GM23338 (cell line): ENCODE measurements at regions not wholly inside any gene's neighbourhood (a gene's known extent, or its start where the extent isn't known, plus 50 kb on each side); places are given as distances from the start of the nearest gene placed in this dataset.

Experiments
- ATAC-seq: fragments of 200-7000 bp; cut with Tn5 transposase; 3 replicates; pipeline ENCODE4 v1.9.1; 2020
- DNase-seq: peaks from one replicate; pipeline ENCODE4 v3.0.0-alpha.2; 2015; ENCODE audit warnings: low spot score
- H2AFZ ChIP-seq: fragments of 200-600 bp; sonication (generic); 2 replicates; pipeline ENCODE4 v1.8.0; 2016; ENCODE audit warnings: antibody characterized with exemption, mild to moderate bottlenecking, moderate library complexity
- H3F3A ChIP-seq: fragments of 200-600 bp; sonication (generic); replicated peaks from 2 replicates; pipeline ENCODE4 v1.8.0; 2017; ENCODE audit warnings: antibody characterized with exemption, mixed run types, low read depth
- H3K27ac ChIP-seq: fragments of 200-600 bp; sonication (generic); 2 replicates; pipeline ENCODE4 v1.6.1; 2016; ENCODE audit warnings: low read depth
- H3K27me3 ChIP-seq: fragments of 200-600 bp; sonication (generic); 2 replicates; pipeline ENCODE4 v1.8.0; 2016; ENCODE audit warnings: mild to moderate bottlenecking, mixed run types, moderate library complexity; ENCODE audit not compliant: insufficient read depth
- H3K36me3 ChIP-seq: fragments of 200-600 bp; sonication (generic); 2 replicates; pipeline ENCODE4 v1.8.0; 2016; ENCODE audit warnings: mild to moderate bottlenecking; ENCODE audit not compliant: insufficient read depth
- H3K4me1 ChIP-seq: fragments of 200-600 bp; sonication (generic); 2 replicates; pipeline ENCODE4 v1.8.0; 2016; ENCODE audit warnings: mild to moderate bottlenecking, moderate library complexity; ENCODE audit not compliant: insufficient read depth
- H3K4me2 ChIP-seq: fragments of 200-600 bp; sonication (generic); 2 replicates; pipeline ENCODE4 v1.7.1; 2017; ENCODE audit warnings: mixed run types
- H3K4me3 ChIP-seq: fragments of 200-600 bp; sonication (generic); 2 replicates; pipeline ENCODE4 v1.6.1; 2016; ENCODE audit warnings: mixed run types
- H3K79me2 ChIP-seq: fragments of 200-600 bp; sonication (generic); replicated peaks from 2 replicates; pipeline ENCODE4 v1.8.0; 2017; ENCODE audit warnings: mild to moderate bottlenecking; ENCODE audit not compliant: insufficient read depth
- H3K9me2 ChIP-seq: fragments of 200-600 bp; sonication (generic); 2 replicates; pipeline ENCODE4 v1.8.0; 2017; ENCODE audit not compliant: insufficient read depth
- H4K20me1 ChIP-seq: fragments of 200-600 bp; sonication (generic); replicated peaks from 2 replicates; pipeline ENCODE4 v1.8.0; 2017; ENCODE audit warnings: mild to moderate bottlenecking; ENCODE audit not compliant: insufficient read depth
- H3K27ac Mint-ChIP-seq: 2 replicates; pipeline ENCODE4 v1.8.0; 2020; ENCODE audit warnings: inconsistent platforms, mild to moderate bottlenecking, moderate library complexity, mixed read lengths
- H3K27me3 Mint-ChIP-seq: 3 replicates; pipeline ENCODE4 v1.8.0; 2022; ENCODE audit warnings: low read depth, mild to moderate bottlenecking, moderate library complexity, mixed read lengths, inconsistent platforms; ENCODE audit not compliant: insufficient read depth, poor library complexity
- H3K36me3 Mint-ChIP-seq: 3 replicates; pipeline ENCODE4 v1.8.0; 2021; ENCODE audit warnings: low read depth, mild to moderate bottlenecking, inconsistent platforms, moderate library complexity, mixed read lengths
- H3K4me1 Mint-ChIP-seq: 3 replicates; pipeline ENCODE4 v1.8.0; 2020; ENCODE audit warnings: mild to moderate bottlenecking, inconsistent platforms, mixed read lengths
- H3K4me3 Mint-ChIP-seq: 3 replicates; pipeline ENCODE4 v1.8.0; 2021; ENCODE audit warnings: moderate library complexity, mild to moderate bottlenecking, inconsistent platforms, mixed read lengths
- H3K9me3 Mint-ChIP-seq: 3 replicates; pipeline ENCODE4 v1.8.0; 2020; ENCODE audit warnings: moderate library complexity, mild to moderate bottlenecking, inconsistent platforms, mixed read lengths
- CREB1 ChIP-seq: fragments of 250-450 bp; sonication (Bioruptor Pico); IDR thresholded peaks from 2 replicates; pipeline ENCODE4 v1.5.0; 2020; ENCODE audit warnings: low read depth, mild to moderate bottlenecking, moderate library complexity
- EZH2 ChIP-seq: fragments of 200-600 bp; sonication (generic); IDR thresholded peaks from one replicate; pipeline ENCODE4 v1.8.0; 2017; ENCODE audit warnings: antibody characterized with exemption, mild to moderate bottlenecking, low read depth; ENCODE audit not compliant: unreplicated experiment
- JUNB ChIP-seq: IDR thresholded peaks from one replicate; pipeline ENCODE4 v1.6.1; 2016; ENCODE audit warnings: antibody characterized with exemption; ENCODE audit not compliant: unreplicated experiment
- NANOG ChIP-seq: IDR thresholded peaks from 2 replicates; pipeline ENCODE4 v1.6.1; 2016; ENCODE audit warnings: antibody characterized with exemption, borderline replicate concordance
- STAT1 ChIP-seq: IDR thresholded peaks from one replicate; pipeline ENCODE4 v1.6.1; 2016; ENCODE audit warnings: antibody characterized with exemption; ENCODE audit not compliant: unreplicated experiment
- ZNF114 ChIP-seq: fragments of 250-450 bp; sonication (Bioruptor Pico); IDR thresholded peaks from 2 replicates; pipeline ENCODE4 v1.5.0; 2020; ENCODE audit warnings: mild to moderate bottlenecking, moderate library complexity
- ZNF331 ChIP-seq: fragments of 250-450 bp; sonication (Bioruptor Pico); IDR thresholded peaks from 2 replicates; pipeline ENCODE4 v1.5.0; 2020; ENCODE audit warnings: low read depth, mild to moderate bottlenecking, moderate library complexity
- TF ChIP-seq, protein P1 (sequence below): fragments of 250-450 bp; sonication (Bioruptor Pico); IDR thresholded peaks from 2 replicates; pipeline ENCODE4 v1.5.0; 2020; ENCODE audit warnings: mild to moderate bottlenecking, moderate library complexity
- TF ChIP-seq, protein P2 (sequence below): IDR thresholded peaks from 2 replicates; pipeline ENCODE4 v1.6.1; 2016; ENCODE audit warnings: antibody characterized with exemption
- TF ChIP-seq, protein P3 (sequence below), 2 experiments: fragments of 200-600 bp in 1 of 2; sonication (generic) in 1 of 2; conservative IDR thresholded peaks; 2 replicates each; pipeline versions ENCODE4 v1.5.1 to v1.6.1; 2016 to 2017; ENCODE audit warnings: antibody characterized with exemption in 2 of 2, low read depth in 2 of 2, mild to moderate bottlenecking in 2 of 2, moderate library complexity in 1 of 2
- TF ChIP-seq, protein P4 (sequence below): IDR thresholded peaks from one replicate; pipeline ENCODE4 v1.6.1; 2018; ENCODE audit warnings: antibody characterized with exemption; ENCODE audit not compliant: unreplicated experiment

DNA sequence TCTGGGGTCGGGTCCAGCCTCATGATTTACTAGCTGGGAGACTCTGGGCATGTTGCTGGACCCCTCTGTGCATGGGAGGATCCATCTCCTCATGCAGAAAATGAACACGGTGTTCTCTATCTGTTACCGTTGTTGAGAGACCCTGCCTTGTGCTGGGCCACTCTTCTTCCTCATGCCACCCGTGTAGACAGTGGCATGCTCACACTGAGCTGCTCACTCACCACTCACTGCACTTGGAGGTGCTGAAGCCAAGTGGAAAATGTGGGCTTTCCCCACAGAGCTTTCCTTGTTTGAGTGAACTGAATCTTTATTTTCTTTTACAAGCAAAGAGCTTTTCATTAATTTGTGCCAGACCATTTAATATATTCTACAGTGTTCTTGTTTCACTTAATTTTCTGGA lies 77.5 kb upstream of the GDF10 start:
- Mint-ChIP-seq H3K4me3 (no peak overlapping the region), H3K9me3 (peaks cover 3% of the 10 kb centered on the region; the same call in 2 of the 3 replicates), H3K27me3 (peaks cover 7% of the 10 kb centered on the region), H3K27ac (no peak overlapping the region), H3K36me3 (no peaks in the 10 kb centered on the region; the same call in 2 of the 3 replicates), H3K4me1 (peaks cover 5% of the 10 kb centered on the region)
- H3K4me3 ChIP-seq, result no peak overlapping the region
- no peak overlapping the region for H2AFZ ChIP-seq
- H4K20me1 ChIP-seq, result no peaks in the 10 kb centered on the region
- no peak for TF ChIP-seq ZNF114 (CRISPR knock-in tag)
- TF ChIP-seq, protein P1, sequence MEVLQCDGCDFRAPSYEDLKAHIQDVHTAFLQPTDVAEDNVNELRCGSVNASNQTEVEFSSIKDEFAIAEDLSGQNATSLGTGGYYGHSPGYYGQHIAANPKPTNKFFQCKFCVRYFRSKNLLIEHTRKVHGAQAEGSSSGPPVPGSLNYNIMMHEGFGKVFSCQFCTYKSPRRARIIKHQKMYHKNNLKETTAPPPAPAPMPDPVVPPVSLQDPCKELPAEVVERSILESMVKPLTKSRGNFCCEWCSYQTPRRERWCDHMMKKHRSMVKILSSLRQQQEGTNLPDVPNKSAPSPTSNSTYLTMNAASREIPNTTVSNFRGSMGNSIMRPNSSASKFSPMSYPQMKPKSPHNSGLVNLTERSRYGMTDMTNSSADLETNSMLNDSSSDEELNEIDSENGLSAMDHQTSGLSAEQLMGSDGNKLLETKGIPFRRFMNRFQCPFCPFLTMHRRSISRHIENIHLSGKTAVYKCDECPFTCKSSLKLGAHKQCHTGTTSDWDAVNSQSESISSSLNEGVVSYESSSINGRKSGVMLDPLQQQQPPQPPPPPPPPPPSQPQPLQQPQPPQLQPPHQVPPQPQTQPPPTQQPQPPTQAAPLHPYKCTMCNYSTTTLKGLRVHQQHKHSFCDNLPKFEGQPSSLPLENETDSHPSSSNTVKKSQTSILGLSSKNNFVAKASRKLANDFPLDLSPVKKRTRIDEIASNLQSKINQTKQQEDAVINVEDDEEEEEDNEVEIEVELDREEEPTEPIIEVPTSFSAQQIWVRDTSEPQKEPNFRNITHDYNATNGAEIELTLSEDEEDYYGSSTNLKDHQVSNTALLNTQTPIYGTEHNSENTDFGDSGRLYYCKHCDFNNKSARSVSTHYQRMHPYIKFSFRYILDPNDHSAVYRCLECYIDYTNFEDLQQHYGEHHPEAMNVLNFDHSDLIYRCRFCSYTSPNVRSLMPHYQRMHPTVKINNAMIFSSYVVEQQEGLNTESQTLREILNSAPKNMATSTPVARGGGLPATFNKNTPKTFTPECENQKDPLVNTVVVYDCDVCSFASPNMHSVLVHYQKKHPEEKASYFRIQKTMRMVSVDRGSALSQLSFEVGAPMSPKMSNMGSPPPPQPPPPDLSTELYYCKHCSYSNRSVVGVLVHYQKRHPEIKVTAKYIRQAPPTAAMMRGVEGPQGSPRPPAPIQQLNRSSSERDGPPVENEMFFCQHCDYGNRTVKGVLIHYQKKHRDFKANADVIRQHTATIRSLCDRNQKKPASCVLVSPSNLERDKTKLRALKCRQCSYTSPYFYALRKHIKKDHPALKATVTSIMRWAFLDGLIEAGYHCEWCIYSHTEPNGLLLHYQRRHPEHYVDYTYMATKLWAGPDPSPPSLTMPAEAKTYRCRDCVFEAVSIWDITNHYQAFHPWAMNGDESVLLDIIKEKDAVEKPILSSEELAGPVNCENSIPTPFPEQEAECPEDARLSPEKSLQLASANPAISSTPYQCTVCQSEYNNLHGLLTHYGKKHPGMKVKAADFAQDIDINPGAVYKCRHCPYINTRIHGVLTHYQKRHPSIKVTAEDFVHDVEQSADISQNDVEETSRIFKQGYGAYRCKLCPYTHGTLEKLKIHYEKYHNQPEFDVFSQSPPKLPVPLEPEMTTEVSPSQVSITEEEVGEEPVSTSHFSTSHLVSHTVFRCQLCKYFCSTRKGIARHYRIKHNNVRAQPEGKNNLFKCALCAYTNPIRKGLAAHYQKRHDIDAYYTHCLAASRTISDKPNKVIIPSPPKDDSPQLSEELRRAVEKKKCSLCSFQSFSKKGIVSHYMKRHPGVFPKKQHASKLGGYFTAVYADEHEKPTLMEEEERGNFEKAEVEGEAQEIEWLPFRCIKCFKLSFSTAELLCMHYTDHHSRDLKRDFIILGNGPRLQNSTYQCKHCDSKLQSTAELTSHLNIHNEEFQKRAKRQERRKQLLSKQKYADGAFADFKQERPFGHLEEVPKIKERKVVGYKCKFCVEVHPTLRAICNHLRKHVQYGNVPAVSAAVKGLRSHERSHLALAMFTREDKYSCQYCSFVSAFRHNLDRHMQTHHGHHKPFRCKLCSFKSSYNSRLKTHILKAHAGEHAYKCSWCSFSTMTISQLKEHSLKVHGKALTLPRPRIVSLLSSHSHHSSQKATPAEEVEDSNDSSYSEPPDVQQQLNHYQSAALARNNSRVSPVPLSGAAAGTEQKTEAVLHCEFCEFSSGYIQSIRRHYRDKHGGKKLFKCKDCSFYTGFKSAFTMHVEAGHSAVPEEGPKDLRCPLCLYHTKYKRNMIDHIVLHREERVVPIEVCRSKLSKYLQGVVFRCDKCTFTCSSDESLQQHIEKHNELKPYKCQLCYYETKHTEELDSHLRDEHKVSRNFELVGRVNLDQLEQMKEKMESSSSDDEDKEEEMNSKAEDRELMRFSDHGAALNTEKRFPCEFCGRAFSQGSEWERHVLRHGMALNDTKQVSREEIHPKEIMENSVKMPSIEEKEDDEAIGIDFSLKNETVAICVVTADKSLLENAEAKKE (CRISPR knock-in tag), result no peak
- TF ChIP-seq, protein P2, sequence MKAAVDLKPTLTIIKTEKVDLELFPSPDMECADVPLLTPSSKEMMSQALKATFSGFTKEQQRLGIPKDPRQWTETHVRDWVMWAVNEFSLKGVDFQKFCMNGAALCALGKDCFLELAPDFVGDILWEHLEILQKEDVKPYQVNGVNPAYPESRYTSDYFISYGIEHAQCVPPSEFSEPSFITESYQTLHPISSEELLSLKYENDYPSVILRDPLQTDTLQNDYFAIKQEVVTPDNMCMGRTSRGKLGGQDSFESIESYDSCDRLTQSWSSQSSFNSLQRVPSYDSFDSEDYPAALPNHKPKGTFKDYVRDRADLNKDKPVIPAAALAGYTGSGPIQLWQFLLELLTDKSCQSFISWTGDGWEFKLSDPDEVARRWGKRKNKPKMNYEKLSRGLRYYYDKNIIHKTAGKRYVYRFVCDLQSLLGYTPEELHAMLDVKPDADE, result no peak
- no peak for TF ChIP-seq JUNB
- TF ChIP-seq, protein P3, sequence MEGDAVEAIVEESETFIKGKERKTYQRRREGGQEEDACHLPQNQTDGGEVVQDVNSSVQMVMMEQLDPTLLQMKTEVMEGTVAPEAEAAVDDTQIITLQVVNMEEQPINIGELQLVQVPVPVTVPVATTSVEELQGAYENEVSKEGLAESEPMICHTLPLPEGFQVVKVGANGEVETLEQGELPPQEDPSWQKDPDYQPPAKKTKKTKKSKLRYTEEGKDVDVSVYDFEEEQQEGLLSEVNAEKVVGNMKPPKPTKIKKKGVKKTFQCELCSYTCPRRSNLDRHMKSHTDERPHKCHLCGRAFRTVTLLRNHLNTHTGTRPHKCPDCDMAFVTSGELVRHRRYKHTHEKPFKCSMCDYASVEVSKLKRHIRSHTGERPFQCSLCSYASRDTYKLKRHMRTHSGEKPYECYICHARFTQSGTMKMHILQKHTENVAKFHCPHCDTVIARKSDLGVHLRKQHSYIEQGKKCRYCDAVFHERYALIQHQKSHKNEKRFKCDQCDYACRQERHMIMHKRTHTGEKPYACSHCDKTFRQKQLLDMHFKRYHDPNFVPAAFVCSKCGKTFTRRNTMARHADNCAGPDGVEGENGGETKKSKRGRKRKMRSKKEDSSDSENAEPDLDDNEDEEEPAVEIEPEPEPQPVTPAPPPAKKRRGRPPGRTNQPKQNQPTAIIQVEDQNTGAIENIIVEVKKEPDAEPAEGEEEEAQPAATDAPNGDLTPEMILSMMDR (conservative IDR thresholded peaks at IDR 0.05; ENCODE audit: low read depth in 2 of 2), result no peak
- TF ChIP-seq, protein P4, sequence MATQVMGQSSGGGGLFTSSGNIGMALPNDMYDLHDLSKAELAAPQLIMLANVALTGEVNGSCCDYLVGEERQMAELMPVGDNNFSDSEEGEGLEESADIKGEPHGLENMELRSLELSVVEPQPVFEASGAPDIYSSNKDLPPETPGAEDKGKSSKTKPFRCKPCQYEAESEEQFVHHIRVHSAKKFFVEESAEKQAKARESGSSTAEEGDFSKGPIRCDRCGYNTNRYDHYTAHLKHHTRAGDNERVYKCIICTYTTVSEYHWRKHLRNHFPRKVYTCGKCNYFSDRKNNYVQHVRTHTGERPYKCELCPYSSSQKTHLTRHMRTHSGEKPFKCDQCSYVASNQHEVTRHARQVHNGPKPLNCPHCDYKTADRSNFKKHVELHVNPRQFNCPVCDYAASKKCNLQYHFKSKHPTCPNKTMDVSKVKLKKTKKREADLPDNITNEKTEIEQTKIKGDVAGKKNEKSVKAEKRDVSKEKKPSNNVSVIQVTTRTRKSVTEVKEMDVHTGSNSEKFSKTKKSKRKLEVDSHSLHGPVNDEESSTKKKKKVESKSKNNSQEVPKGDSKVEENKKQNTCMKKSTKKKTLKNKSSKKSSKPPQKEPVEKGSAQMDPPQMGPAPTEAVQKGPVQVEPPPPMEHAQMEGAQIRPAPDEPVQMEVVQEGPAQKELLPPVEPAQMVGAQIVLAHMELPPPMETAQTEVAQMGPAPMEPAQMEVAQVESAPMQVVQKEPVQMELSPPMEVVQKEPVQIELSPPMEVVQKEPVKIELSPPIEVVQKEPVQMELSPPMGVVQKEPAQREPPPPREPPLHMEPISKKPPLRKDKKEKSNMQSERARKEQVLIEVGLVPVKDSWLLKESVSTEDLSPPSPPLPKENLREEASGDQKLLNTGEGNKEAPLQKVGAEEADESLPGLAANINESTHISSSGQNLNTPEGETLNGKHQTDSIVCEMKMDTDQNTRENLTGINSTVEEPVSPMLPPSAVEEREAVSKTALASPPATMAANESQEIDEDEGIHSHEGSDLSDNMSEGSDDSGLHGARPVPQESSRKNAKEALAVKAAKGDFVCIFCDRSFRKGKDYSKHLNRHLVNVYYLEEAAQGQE, result no peak
- no peak for TF ChIP-seq STAT1
- no peak for TF ChIP-seq EZH2
- no peak for TF ChIP-seq ZNF331 (CRISPR knock-in tag)
- TF ChIP-seq NANOG, result no peak
- TF ChIP-seq CREB1 (CRISPR knock-in tag), result no peak
- H3K27me3 ChIP-seq, result no peaks in the 10 kb centered on the region
- no peak for ATAC-seq
- no peaks in the 10 kb centered on the region for H3K36me3 ChIP-seq
- no peaks in the 10 kb centered on the region for H3K79me2 ChIP-seq
- H3F3A ChIP-seq, result no peaks in the 10 kb centered on the region
- no peak overlapping the region for H3K4me2 ChIP-seq
- no peaks in the 10 kb centered on the region for H3K4me1 ChIP-seq
- H3K27ac ChIP-seq, result no peak overlapping the region
- no peaks in the 10 kb centered on the region for H3K9me2 ChIP-seq
- DNase-seq, result no peak
